ENCODE measurements at regions not wholly inside any gene's neighbourhood (a gene's known extent, or its start where the extent isn't known, plus 50 kb on each side); places are given as distances from the start of the nearest gene placed in this dataset.
"Not testable (repeated sequence)": the region's sequence is repeated elsewhere in the genome, so short reads cannot be mapped to it uniquely, and the experiment has no call there.

- no peaks in the 10 kb centered on the region for H3K9me3 ChIP-seq
- H3K4me3 ChIP-seq: no peak overlapping the region
- no peak for TF ChIP-seq POLR2A (IDR thresholded peaks at IDR 0.05)
- TF ChIP-seq CTCF (IDR thresholded peaks at IDR 0.05): no peak
- TF ChIP-seq POLR2AphosphoS5 (IDR thresholded peaks at IDR 0.05): no peak
- H3K36me3 ChIP-seq: no peaks in the 10 kb centered on the region
- intact Hi-C loops (cut with DNase I): no loop called here
- H3K4me1 ChIP-seq (replicated peaks): no peaks in the 10 kb centered on the region
- H3K27ac ChIP-seq: no peak overlapping the region
- no peaks in the 10 kb centered on the region for H3K27me3 ChIP-seq (replicated peaks; ENCODE audit: insufficient read depth)
- no peak for DNase-seq (ENCODE audit: low spot score)
- 33% methylated on average over 1 of the region's 1 CpG for WGBS
Observed at GRCh38 chr7:80008039-80008438, 126.6 kb upstream of the GNAI1 start.

- no peaks in the 10 kb centered on the region for H3K27me3 ChIP-seq (replicated peaks; ENCODE audit: insufficient read depth)
- intact Hi-C loops (cut with DNase I): no loop called here
- DNase-seq (ENCODE audit: low spot score): no peak
- 22% methylated on average over 2 of the region's 2 CpGs for WGBS
- no peaks in the 10 kb centered on the region for H3K36me3 ChIP-seq
- no peaks in the 10 kb centered on the region for H3K4me1 ChIP-seq (replicated peaks)
- no peak overlapping the region for H3K4me3 ChIP-seq
- no peaks in the 10 kb centered on the region for H3K9me3 ChIP-seq
- H3K27ac ChIP-seq: no peak overlapping the region
- no peak for TF ChIP-seq CTCF (IDR thresholded peaks at IDR 0.05)
- TF ChIP-seq POLR2A (IDR thresholded peaks at IDR 0.05): no peak
- TF ChIP-seq POLR2AphosphoS5 (IDR thresholded peaks at IDR 0.05): no peak
Observed at GRCh38 chr7:80002865-80003264, 131.8 kb upstream of the GNAI1 start.

GRCh38 chr7:79998363-79998762, 136.3 kb upstream of the GNAI1 start:
- no peak for DNase-seq (ENCODE audit: low spot score)
- no peaks in the 10 kb centered on the region for H3K36me3 ChIP-seq
- H3K4me1 ChIP-seq (replicated peaks): no peaks in the 10 kb centered on the region
- H3K27me3 ChIP-seq (replicated peaks; ENCODE audit: insufficient read depth): no peaks in the 10 kb centered on the region
- 56% methylated on average over 1 of the region's 1 CpG for WGBS
- H3K9me3 ChIP-seq: no peaks in the 10 kb centered on the region
- no peak for TF ChIP-seq POLR2A (IDR thresholded peaks at IDR 0.05)
- TF ChIP-seq POLR2AphosphoS5 (IDR thresholded peaks at IDR 0.05): no peak
- no peak for TF ChIP-seq CTCF (IDR thresholded peaks at IDR 0.05)
- no peak overlapping the region for H3K27ac ChIP-seq
- H3K4me3 ChIP-seq: no peak overlapping the region
- intact Hi-C loops (cut with DNase I): no loop called here

GRCh38 chr7:79997345-79997744, 137.3 kb upstream of the GNAI1 start:
- 96% methylated on average over 1 of the region's 1 CpG for WGBS
- Histone ChIP-seq H3K9me3 (no peaks in the 10 kb centered on the region), H3K27ac (no peak overlapping the region), H3K27me3 (replicated peaks; ENCODE audit: insufficient read depth) (no peaks in the 10 kb centered on the region), H3K36me3 (no peaks in the 10 kb centered on the region), H3K4me3 (no peak overlapping the region), H3K4me1 (replicated peaks) (no peaks in the 10 kb centered on the region)
- TF ChIP-seq POLR2AphosphoS5 (IDR thresholded peaks at IDR 0.05) (no peak), CTCF (IDR thresholded peaks at IDR 0.05) (no peak), POLR2A (IDR thresholded peaks at IDR 0.05) (no peak)
- intact Hi-C loops (cut with DNase I): no loop called here
- no peak for DNase-seq (ENCODE audit: low spot score)

- H3K27ac ChIP-seq; H3K4me1 ChIP-seq (replicated peaks); H3K4me3 ChIP-seq; H3K27me3 ChIP-seq (replicated peaks; ENCODE audit: insufficient read depth); H3K9me3 ChIP-seq; intact Hi-C loops (cut with DNase I); DNase-seq (ENCODE audit: low spot score); H3K36me3 ChIP-seq: not testable (repeated sequence)
- WGBS: 84% methylated on average over 3 of the region's 3 CpGs
Observed at GRCh38 chr7:79995741-79996140, 138.9 kb upstream of the GNAI1 start.

Measured in prostate gland (tissue), 2 donors.